Neural progenitor cell (in vitro differentiated cells): ENCODE measurements at regions not wholly inside any gene's neighbourhood (a gene's known extent, or its start where the extent isn't known, plus 50 kb on each side); places are given as distances from the start of the nearest gene placed in this dataset.

ENCODE experiments used
- CTCF ChIP-seq: fragments of 200-600 bp; sonication (generic); IDR thresholded peaks from 2 replicates; pipeline ENCODE4 v1.5.1; 2017; ENCODE audit warnings: antibody characterized with exemption, mild to moderate bottlenecking
- EZH2 ChIP-seq: fragments of 200-600 bp; sonication (generic); IDR thresholded peaks from 2 replicates; pipeline ENCODE4 v1.6.1; 2017; ENCODE audit warnings: antibody characterized with exemption, mild to moderate bottlenecking, moderate library complexity

- TF ChIP-seq CTCF: no peak
- TF ChIP-seq EZH2: no peak
Observed at GRCh38 chrX:40880712-40881111, 145.4 kb upstream of the MED14 start.
